Endometrium (tissue), 2 donors: ENCODE measurements at regions not wholly inside any gene's neighbourhood (a gene's known extent, or its start where the extent isn't known, plus 50 kb on each side); places are given as distances from the start of the nearest gene placed in this dataset.

Experiments used
- FAIRE-seq: peaks from 2 replicates; lab custom pipeline; 2012; peaks lifted over from hg19 to GRCh38; lab: Jason Lieb, UNC
- donor health status: control.
- donor health status: control.

- no peak for FAIRE-seq
These were observed 106.8 kb downstream of the ZBTB18 start for GRCh38 chr1:244157731-244158438.

- no peak for FAIRE-seq
These were observed 108.6 kb downstream of the ZBTB18 start for GRCh38 chr1:244159646-244160045.

GRCh38 chr1:244160455-244161235, 109.6 kb downstream of the ZBTB18 start:
- no peak for FAIRE-seq

- FAIRE-seq = no peak
These were observed 110.1 kb downstream of the ZBTB18 start for GRCh38 chr1:244161236-244161510.

GRCh38 chr1:244162786-244163530, 111.9 kb downstream of the ZBTB18 start:
- FAIRE-seq = no peak

- no peak for FAIRE-seq
These were observed 112.9 kb downstream of the ZBTB18 start for GRCh38 chr1:244163861-244164510.

GRCh38 chr1:244164511-244164890, 113.4 kb downstream of the ZBTB18 start:
- no peak for FAIRE-seq

- FAIRE-seq = no peak
These were observed 113.9 kb downstream of the ZBTB18 start for GRCh38 chr1:244165021-244165420.

GRCh38 chr1:244165701-244166100, 114.6 kb downstream of the ZBTB18 start:
- FAIRE-seq = no peak

- no peak for FAIRE-seq
These were observed 120.3 kb downstream of the ZBTB18 start for GRCh38 chr1:244171241-244171985.

GRCh38 chr1:244173240-244173639, 122.2 kb downstream of the ZBTB18 start:
- no peak for FAIRE-seq

GRCh38 chr1:244173769-244174168, 122.7 kb downstream of the ZBTB18 start:
- FAIRE-seq = no peak

- FAIRE-seq = no peak
These were observed 123.9 kb downstream of the ZBTB18 start for GRCh38 chr1:244174922-244175521.

- no peak for FAIRE-seq
These were observed 125.1 kb downstream of the ZBTB18 start for GRCh38 chr1:244176201-244176600.

GRCh38 chr1:244180256-244180655, 129.2 kb downstream of the ZBTB18 start:
- FAIRE-seq = no peak

GRCh38 chr1:244181867-244182266, 130.8 kb downstream of the ZBTB18 start:
- FAIRE-seq = no peak

- no peak for FAIRE-seq
These were observed 132.0 kb downstream of the ZBTB18 start for GRCh38 chr1:244183037-244183436.

- no peak for FAIRE-seq
These were observed 135.3 kb downstream of the ZBTB18 start for GRCh38 chr1:244186372-244186771.

- FAIRE-seq = no peak
These were observed 136.2 kb downstream of the ZBTB18 start for GRCh38 chr1:244187310-244187709.

GRCh38 chr1:244191581-244191980, 140.5 kb downstream of the ZBTB18 start:
- no peak for FAIRE-seq

GRCh38 chr1:244192325-244192724, 141.2 kb downstream of the ZBTB18 start:
- FAIRE-seq = no peak
